CD4-positive, alpha-beta T cell treated with Interferon alpha-2 for 1 hour (primary cell): ENCODE measurements at regions not wholly inside any gene's neighbourhood (a gene's known extent, or its start where the extent isn't known, plus 50 kb on each side); places are given as distances from the start of the nearest gene placed in this dataset.

Experiments used
- DNase-seq, 2 donors: peaks; one replicate each; pipeline ENCODE4 v3.0.0-alpha.2; 2020 to 2022

GRCh38 chr1:88104236-88104635 lies 579.8 kb upstream of the PKN2 start:
- DNase-seq = no peak

DNA sequence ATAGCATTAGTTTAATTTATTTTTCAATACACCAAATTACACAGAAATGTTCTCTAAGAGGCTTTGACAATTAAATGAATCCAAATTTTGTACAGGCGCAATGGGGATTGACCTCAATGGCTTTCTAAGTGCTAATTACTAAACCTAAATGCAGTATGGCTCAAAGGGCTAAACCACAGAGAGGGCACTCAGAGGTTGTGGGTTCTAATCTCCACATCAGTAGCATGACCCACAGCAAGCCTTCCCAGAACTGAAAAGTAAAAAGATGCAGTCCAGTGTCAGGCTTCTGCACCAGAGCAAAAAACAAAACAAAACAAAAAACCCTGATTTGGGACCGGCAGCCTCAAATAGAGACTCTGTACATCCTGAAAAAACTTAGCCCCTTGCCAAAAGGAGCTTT lies 579.2 kb upstream of the PKN2 start:
- no peak for DNase-seq

- no peak for DNase-seq
These were observed 572.3 kb upstream of the PKN2 start for GRCh38 chr1:88111816-88112215.

DNA sequence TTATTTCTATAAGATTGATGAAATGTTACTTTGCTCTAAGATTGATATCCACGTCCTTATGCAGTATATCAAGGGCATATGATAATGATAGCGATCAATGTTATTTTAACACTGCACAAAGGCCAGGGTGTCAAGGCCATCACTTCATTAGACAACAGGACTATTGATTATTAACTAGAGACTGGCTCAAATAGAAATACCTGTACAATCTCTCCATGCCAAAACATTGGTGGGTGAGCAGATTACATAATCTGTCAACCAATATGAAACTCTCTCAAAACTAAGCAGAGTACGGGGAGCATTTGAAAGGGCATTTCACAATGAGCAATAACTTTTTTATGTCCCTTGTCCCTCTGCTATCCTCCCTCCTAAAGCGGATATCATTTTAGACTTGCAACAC lies 566.5 kb upstream of the PKN2 start:
- DNase-seq = no peak

DNA sequence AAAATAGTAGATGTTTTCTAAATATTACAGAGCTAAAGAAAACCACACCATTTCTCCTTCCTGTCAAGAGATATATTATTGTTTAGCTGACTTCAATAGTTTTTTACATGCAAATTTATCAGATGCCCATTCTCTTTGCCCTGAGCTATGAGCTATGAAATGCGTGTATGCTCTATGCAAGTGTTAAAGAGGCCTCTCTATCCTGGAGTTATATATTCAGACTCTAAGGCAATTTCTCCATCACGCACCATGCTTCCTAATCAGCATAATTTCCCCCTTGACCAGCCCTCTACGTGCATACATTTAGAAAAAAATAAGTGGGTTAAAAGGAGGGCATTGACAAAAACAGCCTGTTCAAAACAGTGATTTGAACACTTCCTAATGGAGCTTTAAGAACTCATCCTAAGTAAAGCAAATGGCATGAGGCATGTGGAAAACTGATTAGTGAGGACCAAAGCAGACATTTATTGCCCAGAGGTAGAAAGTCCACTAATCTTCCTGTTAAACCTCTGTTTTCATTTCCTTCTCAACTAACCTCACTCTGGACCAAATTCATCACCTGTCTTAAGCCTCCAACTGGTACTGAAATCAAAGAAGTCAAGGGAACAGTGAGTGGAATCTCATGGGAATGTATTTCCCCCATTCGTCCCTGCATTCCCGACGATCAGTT lies 565.8 kb upstream of the PKN2 start:
- no peak for DNase-seq

DNA sequence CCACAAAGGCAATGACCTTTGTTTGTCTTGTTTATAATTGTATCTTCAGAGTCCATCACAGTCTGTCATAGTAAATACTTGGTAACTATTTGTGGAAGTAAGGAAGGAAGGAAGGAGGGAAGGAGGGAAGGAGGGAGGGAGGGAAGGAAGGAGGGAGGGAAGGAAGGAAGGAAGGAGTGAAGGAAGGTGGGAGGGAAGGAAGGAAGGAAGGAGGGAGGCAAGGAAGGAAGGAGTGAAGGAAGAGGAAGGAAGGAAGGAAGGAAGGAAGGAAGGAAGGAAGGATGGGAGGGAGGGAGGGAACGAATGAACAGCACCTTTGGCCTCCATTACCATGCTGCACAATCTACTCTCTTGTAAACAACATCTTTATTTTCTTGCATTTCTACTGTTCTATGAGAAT lies 559.5 kb upstream of the PKN2 start:
- DNase-seq = no peak

DNA sequence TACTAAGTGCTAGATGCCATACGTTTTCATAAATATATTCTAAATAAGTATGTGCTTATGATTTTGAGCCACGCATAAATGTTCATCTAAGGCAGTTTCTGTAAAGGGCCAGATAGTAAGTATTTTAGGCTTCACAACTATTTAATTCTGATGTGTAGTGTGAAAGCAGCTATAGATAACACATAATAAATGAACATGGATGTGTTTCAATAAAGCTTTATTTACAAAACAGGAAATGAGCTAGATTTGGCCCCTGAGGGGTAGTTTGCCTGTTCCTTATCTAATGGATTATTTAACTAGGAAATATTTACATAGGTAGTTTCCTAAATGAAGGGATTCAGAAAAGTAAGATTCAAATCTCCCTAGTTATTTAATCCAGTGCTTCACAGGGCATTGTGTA lies 557.6 kb upstream of the PKN2 start:
- no peak for DNase-seq

DNA sequence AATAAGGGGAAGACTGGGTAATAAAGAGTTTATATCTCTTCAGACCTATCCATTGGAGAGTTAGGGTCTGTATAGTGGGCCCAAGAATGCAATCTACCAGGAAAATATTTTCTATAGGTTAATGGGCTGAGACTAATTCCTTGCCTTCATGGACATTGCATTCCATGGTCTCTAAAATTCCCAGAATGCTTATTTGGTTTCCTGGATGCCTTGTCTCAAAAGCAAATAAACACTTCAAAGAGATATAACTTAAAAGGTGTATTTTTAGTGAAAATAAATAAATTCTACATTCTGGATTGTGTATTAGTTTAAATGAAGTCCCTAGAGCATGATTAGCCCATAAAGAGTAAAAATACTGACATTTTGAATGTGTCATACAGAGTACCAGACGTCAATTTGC lies 550.1 kb upstream of the PKN2 start:
- no peak for DNase-seq

GRCh38 chr1:88134983-88135921 lies 548.8 kb upstream of the PKN2 start:
- no peak for DNase-seq

DNA sequence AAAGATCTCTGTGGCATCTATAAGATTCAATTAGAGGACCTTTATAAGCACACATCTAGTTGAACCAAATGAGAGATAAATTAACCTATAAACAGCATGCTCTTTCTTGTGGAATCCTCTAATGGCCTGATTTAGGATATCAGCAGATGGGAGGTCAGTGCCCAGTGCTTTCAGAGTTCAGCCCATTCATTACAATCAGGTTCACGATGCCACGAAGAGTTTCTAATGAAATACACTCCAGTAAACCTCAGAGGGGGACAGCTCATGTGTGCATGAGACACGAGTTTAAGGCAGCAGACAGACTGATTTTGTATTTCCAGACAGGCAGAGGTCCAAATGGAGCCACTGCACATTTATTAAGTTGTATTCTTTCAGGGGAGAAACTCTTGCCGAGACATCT lies 544.4 kb upstream of the PKN2 start:
- DNase-seq = no peak

- DNase-seq = no peak
These were observed 543.7 kb upstream of the PKN2 start for GRCh38 chr1:88140325-88140724.

DNA sequence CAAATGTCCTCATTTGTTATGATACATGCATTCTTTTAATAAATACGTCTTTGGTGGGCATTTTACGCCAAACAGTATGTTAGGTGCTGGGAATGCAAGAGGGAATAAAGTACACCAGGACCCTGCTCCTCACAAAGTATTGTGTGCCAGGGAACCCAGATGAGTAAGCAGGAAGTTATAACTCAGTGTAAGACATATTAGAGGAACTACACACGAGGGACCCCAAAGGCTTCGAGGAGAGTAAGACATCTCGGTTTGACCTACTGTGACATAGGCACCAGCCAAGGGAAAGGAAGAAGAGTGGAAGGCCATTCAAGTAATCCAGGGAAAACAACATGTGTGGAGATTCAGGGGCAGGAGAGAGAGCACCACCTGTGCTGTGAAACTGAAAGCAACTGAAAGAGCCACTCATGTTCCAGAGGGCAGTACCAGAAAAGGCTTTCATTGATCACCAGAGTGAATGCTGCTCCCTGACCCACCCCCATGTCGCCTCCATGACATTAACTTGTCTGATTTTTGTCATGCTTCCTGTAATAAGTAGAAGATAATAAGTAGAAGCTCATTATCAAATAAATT lies 542.5 kb upstream of the PKN2 start:
- no peak for DNase-seq

- no peak for DNase-seq
These were observed 538.3 kb upstream of the PKN2 start for GRCh38 chr1:88145752-88146151.

- DNase-seq = no peak
These were observed 534.4 kb upstream of the PKN2 start for GRCh38 chr1:88149686-88150085.

DNA sequence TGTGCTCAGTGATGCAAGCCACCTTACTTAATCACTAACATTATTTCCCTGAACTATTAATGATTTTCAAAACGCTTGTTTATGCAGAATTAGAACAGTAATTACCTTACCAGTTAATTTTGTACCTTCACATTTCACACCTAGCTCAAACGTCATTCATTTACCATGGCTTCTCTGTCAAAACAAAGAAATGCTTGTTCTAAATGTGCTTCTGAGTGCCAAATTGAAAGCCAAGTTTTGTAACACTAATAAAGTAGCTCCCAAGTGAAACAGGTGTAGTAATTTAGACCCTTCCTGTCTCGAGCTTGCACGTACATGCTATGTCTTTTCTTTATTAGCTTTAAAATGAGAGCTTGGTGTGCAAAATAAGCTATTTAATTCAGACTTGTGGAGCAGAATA lies 533.7 kb upstream of the PKN2 start:
- DNase-seq = no peak

DNA sequence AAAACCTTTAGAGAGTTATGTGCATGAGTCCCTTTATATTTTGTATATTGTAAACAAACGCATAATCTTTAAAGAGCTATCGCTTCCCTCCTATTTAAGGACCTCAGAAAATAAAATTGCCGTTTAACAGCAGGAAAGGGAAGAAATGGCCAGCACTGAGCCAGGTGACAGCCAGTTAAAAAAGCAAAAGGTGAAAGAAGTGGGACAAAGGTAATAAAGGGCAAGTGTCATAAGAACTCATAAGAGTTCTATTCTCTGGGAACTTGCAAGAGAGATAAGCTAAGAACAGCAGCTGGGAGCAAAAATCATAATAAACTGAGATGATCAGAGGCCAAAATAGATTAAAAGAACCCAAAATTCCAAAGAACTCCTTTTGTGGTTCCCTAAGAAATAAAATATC lies 520.9 kb upstream of the PKN2 start:
- DNase-seq = no peak

GRCh38 chr1:88168126-88168525 lies 515.9 kb upstream of the PKN2 start:
- DNase-seq = no peak

GRCh38 chr1:88169139-88169538 lies 514.9 kb upstream of the PKN2 start:
- no peak for DNase-seq

- DNase-seq = no peak
These were observed 514.1 kb upstream of the PKN2 start for GRCh38 chr1:88169939-88170338.

GRCh38 chr1:88175120-88175630 lies 508.9 kb upstream of the PKN2 start:
- no peak for DNase-seq

GRCh38 chr1:88175631-88176226 lies 508.3 kb upstream of the PKN2 start:
- DNase-seq = no peak

DNA sequence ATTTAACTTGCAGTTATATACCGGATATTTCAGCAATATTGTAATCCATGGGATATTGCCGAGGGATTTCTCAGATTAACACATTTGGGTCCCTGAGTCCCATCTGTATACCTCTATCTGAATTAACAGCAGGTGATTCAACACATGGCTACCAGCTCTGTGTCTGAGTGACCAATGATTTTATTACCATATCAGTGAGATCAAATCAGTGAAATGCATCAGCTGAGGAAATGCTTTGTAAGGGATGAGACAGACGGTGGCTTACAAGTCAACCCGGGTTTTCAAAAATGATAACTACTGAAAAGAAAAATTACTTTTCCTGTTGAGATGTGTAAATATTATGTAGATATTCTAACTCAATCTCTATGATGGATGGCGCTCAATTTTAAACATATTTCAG lies 504.1 kb upstream of the PKN2 start:
- no peak for DNase-seq

DNA sequence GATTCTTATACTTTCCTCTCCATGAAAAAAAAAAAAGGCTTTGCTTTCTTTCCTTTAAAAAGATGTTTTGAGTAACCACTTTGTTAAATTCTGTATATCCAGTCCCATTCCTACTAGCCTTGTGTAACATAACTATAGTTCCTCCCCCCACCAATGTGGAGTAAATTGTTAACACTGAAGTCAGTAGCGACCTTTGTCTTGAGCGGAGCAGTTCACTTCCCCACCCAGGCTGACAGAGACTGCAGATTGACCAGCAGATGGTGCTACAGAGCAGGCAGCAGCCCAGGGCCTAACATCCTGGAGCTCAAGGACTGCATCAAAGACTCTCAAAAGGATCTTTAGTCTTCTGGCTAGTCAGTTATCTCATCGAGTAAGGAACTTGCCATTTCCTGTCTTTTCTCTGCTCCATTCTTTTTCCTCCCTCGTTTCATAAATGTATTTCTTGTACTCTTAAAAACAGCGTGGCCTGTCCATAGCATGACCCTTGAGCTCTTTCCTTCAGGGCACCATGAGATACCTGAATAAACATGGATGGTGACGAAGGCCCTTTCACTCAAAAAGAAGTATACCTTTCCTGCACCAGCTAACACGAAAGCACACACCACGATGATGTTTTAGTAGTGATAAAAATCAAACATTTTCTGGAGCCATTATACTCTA lies 503.5 kb upstream of the PKN2 start:
- peak; percentile 53 for DNase-seq
